CD4-positive, alpha-beta T cell treated with Interleukin-10 for 1 hour (primary cell): ENCODE measurements at regions not wholly inside any gene's neighbourhood (a gene's known extent, or its start where the extent isn't known, plus 50 kb on each side); places are given as distances from the start of the nearest gene placed in this dataset.

Experiments used
- DNase-seq: peaks from one replicate; pipeline ENCODE4 v3.0.0-alpha.2; 2020

- DNase-seq: no peak
Measured at GRCh38 chr4:3384771-3385710, 56.7 kb upstream of the HGFAC start.

GRCh38 chr4:3385711-3386420 lies 55.9 kb upstream of the HGFAC start:
- DNase-seq: no peak

GRCh38 chr4:3386526-3386925 lies 55.2 kb upstream of the HGFAC start:
- DNase-seq: no peak

- DNase-seq: no peak
Measured at GRCh38 chr4:3387154-3387942, 54.4 kb upstream of the HGFAC start.

GRCh38 chr4:3387943-3388361 lies 53.8 kb upstream of the HGFAC start:
- no peak for DNase-seq

- no peak for DNase-seq
Measured at GRCh38 chr4:3388471-3389232, 53.1 kb upstream of the HGFAC start.

GRCh38 chr4:3389233-3390215 lies 52.2 kb upstream of the HGFAC start:
- DNase-seq: no peak

- DNase-seq: no peak
Measured at GRCh38 chr4:3390288-3390811, 51.4 kb upstream of the HGFAC start.

GRCh38 chr4:3391422-3391821 lies 50.3 kb upstream of the HGFAC start:
- no peak for DNase-seq
